Thoracic aorta (tissue), 2 donors: ENCODE measurements at regions not wholly inside any gene's neighbourhood (a gene's known extent, or its start where the extent isn't known, plus 50 kb on each side); places are given as distances from the start of the nearest gene placed in this dataset.
"Not testable (repeated sequence)": the region's sequence is repeated elsewhere in the genome, so short reads cannot be mapped to it uniquely, and the experiment has no call there.

Experiments used
- ATAC-seq: fragments of 150-250 bp; one replicate; pipeline ENCODE4 v1.8.0; 2017; ENCODE audit warnings: low read depth; ENCODE audit not compliant: insufficient number of reproducible peaks, low FRiP score
- DNase-seq: peaks from one replicate; pipeline ENCODE4 v3.0.0-alpha.2; 2020; ENCODE audit warnings: low spot score
- H3K27ac ChIP-seq, 2 donors: fragments of 200-600 bp; sonication (generic); 1 replicate in 1 of 2; 2 replicates in 1 of 2; pipeline ENCODE4 v1.5.1; 2016; ENCODE audit warnings: mild to moderate bottlenecking in 2 of 2, moderate library complexity in 2 of 2
- H3K27me3 ChIP-seq: fragments of 200-600 bp; sonication (generic); replicated peaks from 2 replicates; pipeline ENCODE4 v1.6.0; 2016; ENCODE audit warnings: mild to moderate bottlenecking; ENCODE audit not compliant: insufficient read depth
- H3K36me3 ChIP-seq: fragments of 200-600 bp; sonication (generic); one replicate; pipeline ENCODE4 v1.5.1; 2016
- H3K4me1 ChIP-seq, 2 donors: fragments of 200-600 bp; sonication (generic); 1 replicate in 1 of 2; 2 replicates in 1 of 2; pipeline versions ENCODE4 v1.5.1 to v1.6.0; 2016; ENCODE audit warnings: low read depth in 2 of 2, mild to moderate bottlenecking in 1 of 2; ENCODE audit not compliant: control insufficient read depth in 1 of 2
- H3K4me3 ChIP-seq: fragments of 200-600 bp; sonication (generic); 2 replicates; pipeline ENCODE4 v1.5.1; 2016; ENCODE audit warnings: mild to moderate bottlenecking
- H3K9me3 ChIP-seq: fragments of 200-600 bp; sonication (generic); 2 replicates; pipeline ENCODE4 v1.5.1; 2016
- TF ChIP-seq, protein P1 (sequence below): fragments of 200-600 bp; sonication (generic); IDR thresholded peaks from one replicate; pipeline ENCODE4 v1.5.1; 2019; ENCODE audit warnings: antibody characterized with exemption

- H3K27ac ChIP-seq = no peak overlapping the region
- H3K9me3 ChIP-seq = no peaks in the 10 kb centered on the region
- H3K4me1 ChIP-seq = peaks cover 0 to 21% of the 10 kb centered on the region in 2 donors
- DNase-seq = no peak
- TF ChIP-seq, protein P1, sequence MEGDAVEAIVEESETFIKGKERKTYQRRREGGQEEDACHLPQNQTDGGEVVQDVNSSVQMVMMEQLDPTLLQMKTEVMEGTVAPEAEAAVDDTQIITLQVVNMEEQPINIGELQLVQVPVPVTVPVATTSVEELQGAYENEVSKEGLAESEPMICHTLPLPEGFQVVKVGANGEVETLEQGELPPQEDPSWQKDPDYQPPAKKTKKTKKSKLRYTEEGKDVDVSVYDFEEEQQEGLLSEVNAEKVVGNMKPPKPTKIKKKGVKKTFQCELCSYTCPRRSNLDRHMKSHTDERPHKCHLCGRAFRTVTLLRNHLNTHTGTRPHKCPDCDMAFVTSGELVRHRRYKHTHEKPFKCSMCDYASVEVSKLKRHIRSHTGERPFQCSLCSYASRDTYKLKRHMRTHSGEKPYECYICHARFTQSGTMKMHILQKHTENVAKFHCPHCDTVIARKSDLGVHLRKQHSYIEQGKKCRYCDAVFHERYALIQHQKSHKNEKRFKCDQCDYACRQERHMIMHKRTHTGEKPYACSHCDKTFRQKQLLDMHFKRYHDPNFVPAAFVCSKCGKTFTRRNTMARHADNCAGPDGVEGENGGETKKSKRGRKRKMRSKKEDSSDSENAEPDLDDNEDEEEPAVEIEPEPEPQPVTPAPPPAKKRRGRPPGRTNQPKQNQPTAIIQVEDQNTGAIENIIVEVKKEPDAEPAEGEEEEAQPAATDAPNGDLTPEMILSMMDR = no peak
- ATAC-seq = no peak
- H3K36me3 ChIP-seq = no peaks in the 10 kb centered on the region
- H3K27me3 ChIP-seq = no peaks in the 10 kb centered on the region
- H3K4me3 ChIP-seq = no peak overlapping the region
Observed at GRCh38 chr5:60435808-60436207, 264.2 kb downstream of the DEPDC1B start.

GRCh38 chr5:60426189-60426588 is 273.8 kb downstream of the DEPDC1B start:
- H3K27me3 ChIP-seq, H3K4me3 ChIP-seq, DNase-seq, ATAC-seq, H3K9me3 ChIP-seq, H3K27ac ChIP-seq, H3K36me3 ChIP-seq: not testable (repeated sequence)
- H3K4me1 ChIP-seq = peaks cover 0 to 19% of the 10 kb centered on the region in 2 donors

DNA sequence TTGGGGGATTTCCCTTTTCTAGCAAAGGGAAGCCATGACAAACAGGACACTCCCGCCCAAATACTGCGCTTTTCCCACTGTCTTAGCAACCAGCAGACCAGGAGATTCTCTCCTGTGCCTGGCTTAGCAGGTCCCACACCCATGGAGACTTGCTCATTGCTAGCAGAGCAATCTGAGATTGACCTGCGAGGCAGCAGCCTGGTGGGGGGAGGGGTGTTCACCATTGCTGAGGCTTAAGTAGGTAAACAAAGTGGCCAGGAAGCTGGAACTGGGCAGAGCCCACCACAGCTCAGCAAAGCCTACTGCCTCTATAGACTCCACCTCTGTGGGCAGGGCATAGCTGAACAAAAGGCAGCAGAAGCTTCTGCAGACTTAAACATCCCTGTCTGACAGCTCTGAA is 279.2 kb downstream of the DEPDC1B start:
- H3K4me3 ChIP-seq, H3K9me3 ChIP-seq, H3K27ac ChIP-seq, H3K36me3 ChIP-seq, H3K27me3 ChIP-seq, ATAC-seq, DNase-seq: not testable (repeated sequence)
- H3K4me1 ChIP-seq = peaks cover 2 to 14% of the 10 kb centered on the region in 2 donors

GRCh38 chr5:60417500-60418181 is 282.3 kb downstream of the DEPDC1B start:
- Histone ChIP-seq H3K27me3 (no peaks in the 10 kb centered on the region), H3K27ac (no peak overlapping the region)
- no peak for DNase-seq

GRCh38 chr5:60415443-60415842 is 284.5 kb downstream of the DEPDC1B start:
- H3K4me1 ChIP-seq = peaks cover 2 to 14% of the 10 kb centered on the region in 2 donors
- no peaks in the 10 kb centered on the region for H3K9me3 ChIP-seq
- H3K27ac ChIP-seq = no peak overlapping the region
- ATAC-seq (no peak), DNase-seq (no peak)
- H3K36me3 ChIP-seq = no peaks in the 10 kb centered on the region
- H3K27me3 ChIP-seq = no peaks in the 10 kb centered on the region
- TF ChIP-seq, protein P1 = no peak
- no peak overlapping the region for H3K4me3 ChIP-seq

More at GRCh38 chr5:60417500-60418181, 282.3 kb downstream of the DEPDC1B start:
- Histone ChIP-seq H3K4me1 (peaks cover 2 to 14% of the 10 kb centered on the region in 2 donors), H3K36me3 (no peaks in the 10 kb centered on the region), H3K9me3 (peaks cover 3% of the 10 kb centered on the region), H3K4me3 (no peak overlapping the region)
- no peak for ATAC-seq
- TF ChIP-seq, protein P1 = no peak

DNA sequence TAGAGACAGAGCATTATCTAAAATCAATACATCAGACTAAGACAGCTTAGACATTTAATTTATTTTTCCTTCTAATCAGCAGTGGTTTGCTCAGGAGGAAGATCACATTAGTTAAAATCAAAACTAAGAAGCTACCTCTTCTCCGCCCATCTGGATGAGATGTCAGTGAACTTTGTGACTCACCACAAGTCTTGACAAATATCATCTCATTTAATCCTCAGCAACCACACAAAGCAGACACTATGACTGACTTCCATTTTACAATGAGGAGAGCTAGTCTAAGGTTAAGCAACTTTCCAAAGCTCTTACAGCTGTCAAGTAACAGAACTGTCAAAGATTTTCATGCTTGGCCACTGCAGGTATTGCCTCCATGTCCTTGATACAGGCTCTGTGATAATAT is 289.5 kb downstream of the DEPDC1B start:
- TF ChIP-seq, protein P1 = no peak
- H3K9me3 ChIP-seq = no peaks in the 10 kb centered on the region
- DNase-seq (no peak), ATAC-seq (no peak)
- H3K27ac ChIP-seq = no peak overlapping the region
- H3K4me3 ChIP-seq = no peak overlapping the region
- no peaks in the 10 kb centered on the region for H3K27me3 ChIP-seq
- H3K4me1 ChIP-seq = no peaks in the 10 kb centered on the region
- H3K36me3 ChIP-seq = no peaks in the 10 kb centered on the region
